ENCODE measurements at regions not wholly inside any gene's neighbourhood (a gene's known extent, or its start where the extent isn't known, plus 50 kb on each side); places are given as distances from the start of the nearest gene placed in this dataset.

DNA sequence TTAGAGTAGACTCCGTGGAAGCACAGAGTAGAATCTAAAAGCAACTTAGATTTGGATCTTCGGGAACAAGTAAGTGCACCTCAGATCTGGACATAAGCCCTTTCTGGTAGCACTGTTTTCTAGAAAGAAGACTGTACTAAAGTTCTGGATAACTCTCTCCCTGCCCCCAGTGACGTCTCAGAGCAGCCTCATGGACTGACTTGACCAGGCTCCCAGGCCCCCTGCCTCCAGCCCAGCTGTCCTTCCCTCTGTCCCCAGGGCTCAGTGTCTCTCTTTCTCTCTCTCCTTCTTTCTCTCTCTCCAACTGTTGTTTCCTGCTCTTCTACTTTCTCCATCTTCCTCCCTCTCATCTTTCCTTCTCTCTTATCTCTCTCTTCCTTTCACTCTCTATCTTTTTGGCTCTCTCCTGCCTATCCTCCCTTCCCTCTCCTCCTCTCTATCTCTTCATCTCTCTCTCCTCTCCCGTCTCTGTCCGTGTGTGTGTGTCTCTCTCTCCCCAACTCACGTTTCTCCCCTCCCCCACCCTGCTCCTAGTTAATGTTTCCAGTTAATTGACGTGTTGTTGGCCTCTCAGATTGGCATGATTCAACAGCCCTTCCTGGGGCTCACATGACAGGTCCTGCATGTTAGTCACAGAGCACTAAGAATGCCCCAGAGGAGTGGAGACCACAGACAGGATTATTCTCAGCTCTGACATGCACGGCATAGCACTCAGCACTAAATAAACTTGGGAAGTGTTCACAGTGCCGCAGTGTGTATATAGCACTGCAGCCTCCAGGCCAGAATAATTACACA, 180.4 kb upstream of the FOXQ1 start:
- TF ChIP-seq, protein P1, sequence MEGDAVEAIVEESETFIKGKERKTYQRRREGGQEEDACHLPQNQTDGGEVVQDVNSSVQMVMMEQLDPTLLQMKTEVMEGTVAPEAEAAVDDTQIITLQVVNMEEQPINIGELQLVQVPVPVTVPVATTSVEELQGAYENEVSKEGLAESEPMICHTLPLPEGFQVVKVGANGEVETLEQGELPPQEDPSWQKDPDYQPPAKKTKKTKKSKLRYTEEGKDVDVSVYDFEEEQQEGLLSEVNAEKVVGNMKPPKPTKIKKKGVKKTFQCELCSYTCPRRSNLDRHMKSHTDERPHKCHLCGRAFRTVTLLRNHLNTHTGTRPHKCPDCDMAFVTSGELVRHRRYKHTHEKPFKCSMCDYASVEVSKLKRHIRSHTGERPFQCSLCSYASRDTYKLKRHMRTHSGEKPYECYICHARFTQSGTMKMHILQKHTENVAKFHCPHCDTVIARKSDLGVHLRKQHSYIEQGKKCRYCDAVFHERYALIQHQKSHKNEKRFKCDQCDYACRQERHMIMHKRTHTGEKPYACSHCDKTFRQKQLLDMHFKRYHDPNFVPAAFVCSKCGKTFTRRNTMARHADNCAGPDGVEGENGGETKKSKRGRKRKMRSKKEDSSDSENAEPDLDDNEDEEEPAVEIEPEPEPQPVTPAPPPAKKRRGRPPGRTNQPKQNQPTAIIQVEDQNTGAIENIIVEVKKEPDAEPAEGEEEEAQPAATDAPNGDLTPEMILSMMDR (IDR thresholded peaks at IDR 0.05), result no peak
- H3K27ac Mint-ChIP-seq (ENCODE audit: unreplicated experiment), result peak overlapping the region; percentile 93
- peaks cover 29% of the 10 kb centered on the region for H3K4me1 Mint-ChIP-seq (ENCODE audit: low read depth)
- DNase-seq (ENCODE audit: low spot score), result no peak
- no peaks in the 10 kb centered on the region for H3K36me3 Mint-ChIP-seq (ENCODE audit: low read depth)
- no peaks in the 10 kb centered on the region for H3K27me3 Mint-ChIP-seq (ENCODE audit: low read depth)
- no peak overlapping the region for H3K4me3 Mint-ChIP-seq (ENCODE audit: unreplicated experiment)
- H3K9me3 Mint-ChIP-seq (ENCODE audit: low read depth), result no peaks in the 10 kb centered on the region

DNA sequence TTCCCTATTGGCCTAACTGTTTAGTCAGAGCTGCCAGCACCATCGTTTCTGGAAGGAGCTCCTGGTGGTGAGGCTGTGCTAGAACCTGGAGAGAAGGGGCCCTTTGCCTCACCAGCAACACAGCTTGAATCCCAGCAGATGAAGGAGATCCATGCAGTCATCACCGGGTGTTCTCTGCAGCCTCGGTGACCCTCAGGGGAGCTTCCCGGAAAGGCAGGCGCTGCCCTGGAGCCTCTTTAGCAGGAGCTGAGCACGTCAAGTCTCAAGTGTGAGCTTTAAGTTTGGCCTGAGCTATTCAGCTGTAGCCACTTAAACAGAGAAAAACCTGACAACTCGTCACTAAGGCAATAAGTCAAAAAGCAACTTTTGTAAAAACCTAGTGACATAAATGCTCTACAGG, 181.2 kb upstream of the FOXQ1 start:
- TF ChIP-seq, protein P1 (IDR thresholded peaks at IDR 0.05), result no peak
- Mint-ChIP-seq H3K4me1 (ENCODE audit: low read depth) (peaks cover 21% of the 10 kb centered on the region), H3K4me3 (ENCODE audit: unreplicated experiment) (no peak overlapping the region)

DNA sequence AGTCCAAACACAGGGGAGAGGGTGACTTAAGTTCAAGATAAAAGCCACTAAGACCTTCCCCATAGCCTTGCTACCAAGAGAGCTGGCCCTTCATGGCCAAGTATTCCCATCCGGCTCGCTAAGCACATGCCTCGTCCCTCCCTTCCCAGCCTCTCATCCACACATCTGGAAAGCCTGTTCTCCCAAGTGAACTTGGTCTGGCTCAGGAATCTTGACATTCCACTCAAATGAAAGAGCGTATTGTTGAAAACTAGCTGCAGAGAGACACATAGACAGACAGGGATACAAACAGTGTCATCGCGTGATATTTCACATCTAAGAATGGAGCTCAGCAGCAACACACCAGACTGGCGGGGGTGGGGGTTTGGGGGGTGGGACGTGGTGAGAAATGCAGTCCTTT, 182.8 kb upstream of the FOXQ1 start:
- peaks cover 21% of the 10 kb centered on the region for H3K4me1 Mint-ChIP-seq (ENCODE audit: low read depth)

More for the DNA sequence above, 181.2 kb upstream of the FOXQ1 start:
- H3K27ac Mint-ChIP-seq (ENCODE audit: unreplicated experiment), result no peak overlapping the region
- H3K27me3 Mint-ChIP-seq (ENCODE audit: low read depth), result no peaks in the 10 kb centered on the region
- no peaks in the 10 kb centered on the region for H3K36me3 Mint-ChIP-seq (ENCODE audit: low read depth)
- DNase-seq (ENCODE audit: low spot score), result no peak
- H3K9me3 Mint-ChIP-seq (ENCODE audit: low read depth), result no peaks in the 10 kb centered on the region

DNA sequence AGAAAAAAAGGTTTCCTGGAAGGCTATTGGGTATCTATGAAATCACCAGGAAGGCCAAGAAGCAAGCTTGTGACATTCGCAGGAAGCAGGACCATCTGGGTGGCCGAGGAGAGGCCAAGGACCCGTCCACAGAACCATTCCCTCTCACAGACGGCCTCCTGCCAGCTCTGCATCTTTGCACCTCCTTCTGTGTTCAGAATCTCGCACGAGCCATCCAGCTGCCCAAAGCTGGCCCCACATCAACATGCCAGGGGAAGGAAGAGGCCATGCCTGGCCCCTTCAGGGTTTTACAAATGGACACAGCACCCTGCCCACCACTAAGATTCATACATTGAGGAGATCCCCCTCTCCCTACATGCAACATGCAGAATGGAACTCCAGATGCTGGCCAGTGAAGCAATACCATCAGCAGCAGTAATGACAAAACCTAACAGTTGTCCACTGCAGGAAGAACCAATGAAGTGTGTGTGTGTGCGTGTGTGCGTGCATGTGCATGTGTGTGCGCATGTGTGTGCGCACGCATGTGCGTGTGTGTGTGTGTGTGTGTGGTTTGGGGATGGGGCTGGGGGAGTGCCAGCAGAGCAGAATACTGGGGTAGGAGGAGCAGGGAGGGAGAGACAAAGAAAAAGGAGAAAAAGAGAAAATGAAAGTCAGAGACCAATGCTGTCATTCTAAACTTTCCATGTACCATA, 184.2 kb upstream of the FOXQ1 start:
- TF ChIP-seq, protein P1 (IDR thresholded peaks at IDR 0.05), result no peak
- Mint-ChIP-seq H3K4me3 (ENCODE audit: unreplicated experiment) (no peak overlapping the region), H3K36me3 (ENCODE audit: low read depth) (no peaks in the 10 kb centered on the region), H3K27me3 (ENCODE audit: low read depth) (no peaks in the 10 kb centered on the region), H3K27ac (ENCODE audit: unreplicated experiment) (no peak overlapping the region), H3K4me1 (ENCODE audit: low read depth) (peaks cover 20% of the 10 kb centered on the region), H3K9me3 (ENCODE audit: low read depth) (no peaks in the 10 kb centered on the region)
- no peak for DNase-seq (ENCODE audit: low spot score)

More for the DNA sequence above, 182.8 kb upstream of the FOXQ1 start:
- no peak for DNase-seq (ENCODE audit: low spot score)
- Mint-ChIP-seq H3K27ac (ENCODE audit: unreplicated experiment) (peak overlapping the region; percentile 76), H3K4me3 (ENCODE audit: unreplicated experiment) (no peak overlapping the region), H3K9me3 (ENCODE audit: low read depth) (no peaks in the 10 kb centered on the region), H3K36me3 (ENCODE audit: low read depth) (no peaks in the 10 kb centered on the region), H3K27me3 (ENCODE audit: low read depth) (no peaks in the 10 kb centered on the region)
- TF ChIP-seq, protein P1 (IDR thresholded peaks at IDR 0.05), result no peak

DNA sequence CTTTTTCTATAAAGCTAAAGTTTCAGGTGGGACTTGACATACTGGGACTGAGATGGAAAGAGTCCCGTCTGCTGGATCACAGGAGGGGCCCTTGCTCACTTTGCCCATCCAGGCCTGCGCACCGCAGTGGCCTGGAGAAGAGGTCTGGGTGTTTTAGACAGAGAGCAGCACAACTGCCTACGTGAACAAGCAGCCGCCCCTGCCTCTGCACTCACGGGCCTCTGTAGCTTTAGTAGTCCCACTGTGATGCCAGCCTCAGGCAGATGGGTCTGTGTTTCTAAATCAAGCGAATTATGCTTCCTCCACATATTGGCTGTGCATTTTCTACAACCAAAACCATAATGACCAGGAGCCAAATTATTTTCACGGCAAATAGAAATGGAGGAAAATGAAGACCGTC, 184.8 kb upstream of the FOXQ1 start:
- peaks cover 14% of the 10 kb centered on the region for H3K4me1 Mint-ChIP-seq (ENCODE audit: low read depth)
- H3K4me3 Mint-ChIP-seq (ENCODE audit: unreplicated experiment), result no peak overlapping the region
- H3K36me3 Mint-ChIP-seq (ENCODE audit: low read depth), result no peaks in the 10 kb centered on the region
- TF ChIP-seq, protein P1 (IDR thresholded peaks at IDR 0.05), result no peak
- no peak overlapping the region for H3K27ac Mint-ChIP-seq (ENCODE audit: unreplicated experiment)
- DNase-seq (ENCODE audit: low spot score), result no peak
- no peaks in the 10 kb centered on the region for H3K9me3 Mint-ChIP-seq (ENCODE audit: low read depth)
- no peaks in the 10 kb centered on the region for H3K27me3 Mint-ChIP-seq (ENCODE audit: low read depth)

Data from chondrocyte (in vitro differentiated cells).